Endodermal cell (in vitro differentiated cells): ENCODE measurements at regions not wholly inside any gene's neighbourhood (a gene's known extent, or its start where the extent isn't known, plus 50 kb on each side); places are given as distances from the start of the nearest gene placed in this dataset.

Source experiments
- DNase-seq: peaks from one replicate; pipeline ENCODE4 v3.0.0-alpha.2; 2017
- H3K27ac ChIP-seq: 2 replicates; pipeline ENCODE4 v1.5.1; 2013; ENCODE audit warnings: mild to moderate bottlenecking, low read depth, low read length, moderate library complexity
- H3K27me3 ChIP-seq: 2 replicates; pipeline ENCODE4 v1.6.1; 2013; ENCODE audit warnings: mild to moderate bottlenecking, low read length, moderate library complexity; ENCODE audit not compliant: insufficient read depth, control insufficient read depth, poor library complexity, severe bottlenecking
- H3K36me3 ChIP-seq: 2 replicates; pipeline ENCODE4 v1.7.0; 2013; ENCODE audit warnings: mild to moderate bottlenecking, low read length, moderate library complexity; ENCODE audit not compliant: control insufficient read depth, insufficient read depth
- H3K4me1 ChIP-seq: one replicate; pipeline ENCODE4 v1.7.0; 2013; ENCODE audit warnings: low read length; ENCODE audit not compliant: control insufficient read depth, insufficient read depth
- H3K4me3 ChIP-seq: 2 replicates; pipeline ENCODE4 v1.5.1; 2013; ENCODE audit warnings: mild to moderate bottlenecking, low read length, moderate library complexity
- H3K9ac ChIP-seq: 2 replicates; pipeline ENCODE4 v1.6.1; 2013; ENCODE audit warnings: mild to moderate bottlenecking, low read length, moderate library complexity; ENCODE audit not compliant: poor library complexity, severe bottlenecking; ENCODE audit errors: extremely low read depth
- H3K9me3 ChIP-seq: 2 replicates; pipeline ENCODE4 v1.6.1; 2013; ENCODE audit warnings: mild to moderate bottlenecking, low read length, moderate library complexity; ENCODE audit not compliant: control insufficient read depth
- H3K27ac Mint-ChIP-seq: 2 replicates; pipeline ENCODE4 v1.8.0; 2020; ENCODE audit warnings: mixed read lengths
- H3K27me3 Mint-ChIP-seq: 2 replicates; pipeline ENCODE4 v1.8.0; 2021; ENCODE audit warnings: mild to moderate bottlenecking, mixed read lengths; ENCODE audit not compliant: insufficient read depth
- H3K36me3 Mint-ChIP-seq: 2 replicates; pipeline ENCODE4 v1.8.0; 2020; ENCODE audit warnings: low read depth, mixed read lengths
- H3K4me1 Mint-ChIP-seq: 2 replicates; pipeline ENCODE4 v1.8.0; 2020; ENCODE audit warnings: mixed read lengths
- H3K4me3 Mint-ChIP-seq: 2 replicates; pipeline ENCODE4 v1.8.0; 2020; ENCODE audit warnings: mild to moderate bottlenecking, moderate library complexity, mixed read lengths
- H3K9me3 Mint-ChIP-seq: 2 replicates; pipeline ENCODE4 v1.8.0; 2020; ENCODE audit warnings: mild to moderate bottlenecking, mixed read lengths
- CTCF ChIP-seq: fragments of 200-600 bp; sonication (generic); conservative IDR thresholded peaks from 2 replicates; pipeline ENCODE4 v1.5.0; 2021; ENCODE audit warnings: antibody characterized with exemption, mild to moderate bottlenecking
- WGBS, 2 experiments: methylation state at CpG; one replicate each; pipeline versions ENCODE4 v1.1.5 to v1.1.7; 2013; ENCODE audit warnings: missing lambda C conversion rate in 2 of 2, mixed read lengths in 1 of 2; ENCODE audit not compliant: insufficient coverage in 1 of 2, insufficient read length in 1 of 2; 5-methylcytosine and 5-hydroxymethylcytosine counted together

- no peak for TF ChIP-seq CTCF
- no peaks in the 10 kb centered on the region for H3K36me3 Mint-ChIP-seq
- 80 to 87% methylated on average over 1 to 3 of the region's 3 CpGs for WGBS, 2 experiments
- no peak overlapping the region for H3K27ac Mint-ChIP-seq
- H3K27me3 Mint-ChIP-seq: peaks cover 5% of the 10 kb centered on the region
- H3K4me1 Mint-ChIP-seq: no peaks in the 10 kb centered on the region
- DNase-seq: no peak
- no peaks in the 10 kb centered on the region for H3K4me1 ChIP-seq
- peaks cover 8% of the 10 kb centered on the region for H3K9me3 ChIP-seq
- no peaks in the 10 kb centered on the region for H3K27me3 ChIP-seq
- no peak overlapping the region for H3K4me3 ChIP-seq
- no peak overlapping the region for H3K4me3 Mint-ChIP-seq
- H3K9me3 Mint-ChIP-seq: peaks cover 1% of the 10 kb centered on the region
- H3K9ac ChIP-seq: no peak overlapping the region
- H3K27ac ChIP-seq: no peak overlapping the region
- H3K36me3 ChIP-seq: no peaks in the 10 kb centered on the region
These were observed 208.0 kb upstream of the ANKH start for GRCh38 chr5:15079566-15079965.

- H3K36me3 ChIP-seq: no peaks in the 10 kb centered on the region
- H3K4me1 ChIP-seq: no peaks in the 10 kb centered on the region
- Mint-ChIP-seq H3K4me3 (no peak overlapping the region), H3K27ac (no peak overlapping the region), H3K4me1 (no peaks in the 10 kb centered on the region), H3K27me3 (peaks cover 4% of the 10 kb centered on the region), H3K36me3 (no peaks in the 10 kb centered on the region), H3K9me3 (no peaks in the 10 kb centered on the region)
- no peak overlapping the region for H3K4me3 ChIP-seq
- H3K27ac ChIP-seq: no peak overlapping the region
- no peaks in the 10 kb centered on the region for H3K27me3 ChIP-seq
- no peaks in the 10 kb centered on the region for H3K9me3 ChIP-seq
- DNase-seq: no peak
- no peak overlapping the region for H3K9ac ChIP-seq
- no peak for TF ChIP-seq CTCF
These were observed 203.1 kb upstream of the ANKH start for GRCh38 chr5:15074651-15075050.

GRCh38 chr5:15073453-15073852, 201.9 kb upstream of the ANKH start:
- Mint-ChIP-seq H3K36me3 (no peaks in the 10 kb centered on the region), H3K27me3 (peaks cover 4% of the 10 kb centered on the region), H3K4me1 (no peaks in the 10 kb centered on the region), H3K4me3 (no peak overlapping the region), H3K9me3 (no peaks in the 10 kb centered on the region), H3K27ac (no peak overlapping the region)
- Histone ChIP-seq H3K9me3 (no peaks in the 10 kb centered on the region), H3K4me3 (no peak overlapping the region), H3K4me1 (no peaks in the 10 kb centered on the region), H3K27me3 (no peaks in the 10 kb centered on the region), H3K36me3 (no peaks in the 10 kb centered on the region), H3K9ac (no peak overlapping the region), H3K27ac (no peak overlapping the region)
- no peak for DNase-seq
- 78 to 84% methylated on average over 2 to 3 of the region's 3 CpGs for WGBS, 2 experiments
- TF ChIP-seq CTCF: no peak
